NCI-H2171 treated with DMSO at 0.1 percent for 48 hours (cell line): ENCODE measurements at regions not wholly inside any gene's neighbourhood (a gene's known extent, or its start where the extent isn't known, plus 50 kb on each side); places are given as distances from the start of the nearest gene placed in this dataset.

Experiments
- DNase-seq: peaks from one replicate; lab custom pipeline; 2025; lab: John Stamatoyannopoulos, UW

GRCh38 chr12:28879379-28879778, 269.7 kb upstream of the FAR2 start:
- DNase-seq, result no peak

DNA sequence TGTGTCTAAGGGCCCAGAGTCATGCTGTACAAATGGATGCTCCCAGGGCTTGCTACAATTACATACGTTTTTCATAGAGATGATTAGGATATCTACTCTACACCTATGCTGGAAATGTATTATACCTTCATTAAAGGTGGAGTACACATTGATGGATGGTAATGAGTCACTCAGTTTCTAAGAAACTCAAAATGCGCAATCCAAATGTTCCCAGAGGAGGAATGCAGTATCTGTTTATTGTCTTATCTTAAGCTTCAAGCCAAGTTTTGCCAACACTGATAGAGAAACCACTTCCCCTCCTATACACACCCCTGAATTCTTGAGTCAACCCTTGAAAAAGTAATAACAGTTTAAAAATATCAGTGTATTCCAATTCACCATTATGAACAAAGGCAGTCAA, 266.6 kb upstream of the FAR2 start:
- no peak for DNase-seq

DNA sequence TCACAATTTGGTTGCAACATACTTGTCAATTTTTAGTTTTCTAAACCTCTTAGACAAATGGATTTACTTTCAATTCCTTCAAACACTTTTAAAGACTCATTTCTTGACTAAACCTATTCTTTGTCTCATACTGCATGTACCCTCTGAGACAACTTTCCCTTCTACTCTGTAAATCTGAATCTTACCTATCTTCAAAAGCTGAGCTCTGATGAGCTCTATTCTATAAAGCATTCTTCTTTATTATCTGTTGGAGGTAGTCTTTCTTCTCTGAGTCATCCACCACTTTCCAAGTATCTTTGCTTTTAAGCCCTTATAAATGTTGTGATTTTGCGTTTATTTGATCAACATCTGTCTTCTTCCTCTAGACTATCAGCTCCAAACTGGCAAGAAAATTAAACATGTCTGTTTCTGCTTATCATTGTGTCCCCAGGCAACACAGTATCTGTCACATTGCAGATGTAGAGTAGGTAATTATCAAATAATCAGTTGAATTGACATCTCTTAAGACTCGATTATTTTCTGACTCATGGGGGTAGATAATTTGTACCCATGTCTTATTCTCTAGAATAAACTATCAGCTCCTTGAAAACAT, 265.6 kb upstream of the FAR2 start:
- no peak for DNase-seq

DNA sequence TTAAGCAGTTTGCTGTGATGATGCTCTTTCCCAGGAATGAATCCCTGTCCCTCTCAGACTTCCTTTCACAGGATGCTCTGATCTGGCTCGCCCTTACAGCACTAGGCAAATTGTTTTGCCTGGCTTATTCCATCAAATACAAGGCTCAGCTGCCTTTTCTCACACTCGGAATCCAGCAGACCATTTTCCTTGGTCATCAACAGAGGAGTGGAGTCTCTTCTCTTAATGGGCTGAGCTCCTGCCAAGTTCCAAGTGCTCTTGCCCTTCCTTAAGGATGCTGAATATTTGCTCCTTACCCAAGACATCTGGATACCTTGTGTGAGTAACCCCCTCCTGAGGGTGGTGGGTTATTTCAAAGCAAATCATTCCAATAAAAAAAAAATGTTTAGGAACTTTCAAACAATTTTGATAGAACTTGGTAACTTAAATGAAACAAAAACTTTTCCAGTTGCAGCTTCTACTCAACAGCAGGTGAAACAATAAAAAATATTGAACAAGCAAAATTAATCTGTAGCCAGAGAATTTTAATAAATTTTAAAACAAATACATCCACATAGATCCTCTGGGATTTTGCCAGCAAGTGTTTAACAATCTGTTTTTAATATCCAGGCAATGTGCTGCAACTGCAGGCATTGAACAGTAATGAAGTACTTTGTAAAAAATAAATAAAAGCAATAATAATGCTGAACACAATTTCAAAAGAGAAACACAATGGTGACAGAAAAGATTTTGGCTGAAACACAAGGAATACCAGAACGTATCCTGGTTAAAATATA, 264.0 kb upstream of the FAR2 start:
- no peak for DNase-seq

DNA sequence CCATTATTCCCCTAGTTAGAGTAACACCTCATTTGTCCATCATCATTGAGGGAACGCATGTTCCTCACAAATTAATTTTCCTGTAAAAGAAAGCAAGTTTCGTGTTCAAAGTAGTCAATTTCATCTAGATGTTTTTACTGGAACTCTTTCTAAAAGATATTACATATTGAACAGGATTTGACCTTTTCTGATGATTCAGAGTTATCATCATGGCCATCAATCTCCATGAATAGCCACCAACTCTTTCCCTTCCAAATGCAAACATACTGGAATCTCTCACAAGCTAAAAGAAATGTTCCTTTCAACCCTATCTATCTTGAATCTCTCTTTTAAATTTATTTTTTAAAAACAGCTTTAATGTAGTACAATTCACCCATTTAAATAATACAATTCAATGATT, 263.1 kb upstream of the FAR2 start:
- DNase-seq, result no peak

- no peak for DNase-seq
These were observed 261.6 kb upstream of the FAR2 start for GRCh38 chr12:28887461-28887990.

DNA sequence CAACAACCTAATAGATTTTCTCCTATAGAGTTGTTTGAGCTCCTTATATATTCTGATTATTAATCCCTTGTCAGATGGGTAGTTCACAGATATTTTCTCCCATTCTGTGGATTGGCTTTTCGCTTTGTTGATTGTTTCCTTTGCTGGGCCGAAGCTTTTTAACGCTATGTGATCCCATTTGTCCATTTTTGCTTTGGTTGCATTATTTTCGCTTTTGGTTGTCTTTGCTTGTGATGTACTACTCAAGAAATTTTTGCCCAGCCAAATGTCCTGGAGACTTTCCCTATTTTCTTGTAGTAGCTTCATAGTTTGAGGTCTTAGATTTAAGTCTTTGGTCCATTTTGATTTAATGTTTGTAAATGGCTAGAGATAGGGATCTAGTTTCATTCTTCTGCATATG, 258.4 kb upstream of the FAR2 start:
- no peak for DNase-seq

GRCh38 chr12:28891126-28891525, 258.0 kb upstream of the FAR2 start:
- DNase-seq, result no peak

- DNase-seq, result no peak
These were observed 255.7 kb upstream of the FAR2 start for GRCh38 chr12:28893365-28893764.

DNA sequence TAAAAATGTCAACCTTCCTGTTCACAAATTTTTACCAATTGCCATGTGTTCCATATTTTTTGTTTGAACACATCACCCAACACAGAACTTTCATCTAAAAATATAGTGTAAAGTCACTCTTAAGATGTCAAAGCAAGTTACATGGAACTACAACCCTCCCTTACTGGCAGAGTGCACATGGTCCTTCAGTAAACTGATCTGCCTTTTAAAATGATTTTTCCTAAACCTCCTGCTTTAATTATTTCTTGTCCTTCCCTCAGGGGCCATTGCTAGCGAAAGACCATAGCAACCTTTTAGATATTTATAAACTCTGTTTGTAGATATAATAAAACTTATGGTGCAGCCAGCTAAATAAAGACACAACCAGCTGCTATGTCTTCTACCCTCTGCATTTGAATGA, 255.2 kb upstream of the FAR2 start:
- no peak for DNase-seq

- no peak for DNase-seq
These were observed 252.7 kb upstream of the FAR2 start for GRCh38 chr12:28896421-28896820.

DNA sequence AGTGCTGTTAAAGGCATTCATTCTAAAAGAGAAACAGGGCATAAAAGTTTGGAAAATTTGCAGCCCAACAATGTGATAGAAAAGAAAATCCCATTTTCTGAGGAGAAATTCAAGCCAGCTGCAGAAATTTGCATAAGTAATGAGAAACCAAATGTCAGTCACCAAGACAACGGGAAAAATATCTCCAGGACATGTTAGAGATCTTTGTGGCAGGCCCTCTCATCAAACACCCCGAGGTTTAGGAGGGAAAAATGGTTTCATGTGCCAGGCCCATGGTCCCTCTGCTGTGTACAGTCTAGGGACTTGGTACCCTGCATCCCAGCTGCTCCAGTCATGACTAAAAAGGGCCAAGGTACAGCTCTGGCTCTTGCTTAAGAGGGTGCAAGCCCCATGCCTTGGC, 251.0 kb upstream of the FAR2 start:
- no peak for DNase-seq

GRCh38 chr12:28899951-28900350, 249.1 kb upstream of the FAR2 start:
- no peak for DNase-seq

DNA sequence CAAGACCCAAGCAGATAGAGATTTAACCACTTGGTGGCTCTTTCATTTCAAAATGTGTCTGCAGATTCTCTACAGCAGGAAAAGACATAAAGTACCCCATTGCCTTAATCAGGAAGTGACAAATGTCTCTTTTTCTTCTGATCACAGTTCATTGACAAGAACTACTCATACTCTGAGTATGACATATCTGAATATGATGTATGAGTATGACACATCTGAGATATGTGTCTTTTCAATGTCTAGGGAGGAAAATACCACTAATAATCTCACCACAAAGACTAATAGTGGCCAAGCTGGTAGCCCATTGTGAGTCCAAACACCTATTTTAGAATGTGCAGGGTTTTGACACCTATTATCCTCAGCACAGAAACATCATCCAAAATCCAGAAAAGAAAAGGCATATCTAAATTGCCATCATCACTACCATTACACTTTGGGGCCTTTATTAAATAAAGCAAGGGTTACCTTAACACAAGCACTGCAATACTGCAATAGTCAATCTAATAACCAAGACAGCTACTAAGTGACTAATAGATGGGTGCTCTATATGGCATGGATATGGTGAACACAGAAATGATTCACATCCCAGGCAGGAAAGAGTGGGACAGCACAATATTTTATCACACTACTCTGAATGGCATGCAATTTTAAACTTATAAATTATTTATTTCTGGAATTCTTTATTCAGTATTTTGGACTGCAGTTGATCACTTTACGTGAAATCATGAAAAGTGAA, 243.7 kb upstream of the FAR2 start:
- no peak for DNase-seq

GRCh38 chr12:28908646-28909045, 240.4 kb upstream of the FAR2 start:
- DNase-seq, result no peak

DNA sequence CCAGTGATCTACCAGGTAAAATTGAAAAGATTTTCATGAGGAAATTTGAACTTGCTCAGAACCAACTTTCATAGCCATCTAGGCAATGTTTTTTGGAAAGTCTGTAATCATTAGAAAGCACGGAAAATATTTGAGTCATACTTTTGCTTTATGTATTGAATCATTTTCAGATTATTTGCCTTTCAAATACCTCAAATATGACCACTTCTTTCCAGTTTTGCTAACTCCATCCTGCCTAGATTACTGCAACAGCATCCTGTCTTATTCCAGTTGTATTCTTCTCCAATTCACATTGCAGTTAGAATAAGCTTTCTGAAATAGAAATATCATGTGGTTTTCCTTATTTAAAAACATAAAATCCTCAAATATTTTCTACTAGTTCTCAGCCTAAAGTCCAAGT, 239.8 kb upstream of the FAR2 start:
- DNase-seq, result no peak

GRCh38 chr12:28925719-28926376, 223.2 kb upstream of the FAR2 start:
- DNase-seq, result no peak

DNA sequence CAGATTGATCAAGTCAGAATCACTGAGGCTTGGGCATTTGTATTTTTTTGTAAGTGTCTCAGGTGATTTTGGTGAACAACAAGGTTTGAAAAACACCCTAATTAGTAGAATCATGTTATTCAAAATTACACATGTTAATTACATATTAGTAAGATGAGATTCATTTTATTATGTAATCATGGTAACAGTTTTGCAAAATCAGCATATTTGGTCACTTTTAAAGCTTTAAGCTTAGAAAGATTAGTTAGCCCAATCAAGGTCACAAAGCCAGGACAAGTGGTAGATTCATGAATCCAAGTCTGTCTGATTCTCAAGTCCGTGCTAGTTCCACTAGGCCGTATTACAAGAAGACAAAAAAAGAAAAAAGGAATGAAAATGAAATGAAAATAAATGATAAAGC, 218.4 kb upstream of the FAR2 start:
- no peak for DNase-seq

DNA sequence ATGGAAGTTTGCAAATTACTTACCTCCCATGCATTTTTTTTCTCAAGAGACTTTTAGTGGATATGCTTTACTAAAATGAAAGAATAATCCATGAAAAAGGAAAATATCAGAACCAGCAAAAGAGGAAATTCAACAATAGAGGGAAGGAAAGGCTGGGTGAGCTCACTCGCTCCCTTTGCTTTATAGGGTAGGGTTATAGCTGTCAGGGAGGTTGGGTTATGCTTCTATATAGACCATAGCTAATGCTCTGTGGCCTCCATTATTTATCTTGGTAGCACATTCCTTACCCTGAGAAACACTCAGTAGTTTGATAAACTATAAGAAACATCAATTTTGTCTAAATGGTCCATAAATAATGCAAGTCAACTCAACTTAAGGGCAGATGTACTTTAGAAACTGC, 215.9 kb upstream of the FAR2 start:
- DNase-seq, result no peak

- peak; percentile 93 for DNase-seq
These were observed 215.1 kb upstream of the FAR2 start for GRCh38 chr12:28933864-28934527.

- DNase-seq, result no peak
These were observed 212.9 kb upstream of the FAR2 start for GRCh38 chr12:28936221-28936620.

- peak; percentile 63 for DNase-seq
These were observed 212.4 kb upstream of the FAR2 start for GRCh38 chr12:28936711-28937110.
